Inflammatory macrophage treated with lipopolysaccharide for 4 hours (primary cell): ENCODE measurements at regions not wholly inside any gene's neighbourhood (a gene's known extent, or its start where the extent isn't known, plus 50 kb on each side); places are given as distances from the start of the nearest gene placed in this dataset.
A peak's percentile ranks its signal among the peaks of the same experiment; 100 is the strongest.

Experiments used
- DNase-seq: peaks from one replicate; pipeline ENCODE4 v3.0.0-alpha.2; 2020

DNA sequence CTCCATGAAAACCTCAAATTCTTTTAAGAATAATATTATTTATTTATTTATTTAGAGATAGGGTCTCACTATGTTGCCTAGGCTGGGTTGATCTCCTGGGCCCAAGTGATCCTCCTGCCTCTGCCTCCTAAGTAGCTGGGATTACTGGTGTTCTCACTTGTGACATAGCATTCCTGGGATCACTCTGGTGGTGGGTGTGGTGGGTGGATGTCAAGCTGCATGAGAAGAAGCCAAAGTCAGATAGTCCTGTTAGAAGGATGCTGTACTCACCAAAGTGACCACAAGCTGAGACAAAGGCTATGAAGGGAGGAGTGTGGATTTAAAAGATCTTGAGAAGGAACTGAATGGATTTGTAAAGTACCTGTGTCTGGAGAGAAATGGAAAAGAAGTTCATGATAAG lies 87.9 kb upstream of the SPON1 start:
- DNase-seq = no peak

DNA sequence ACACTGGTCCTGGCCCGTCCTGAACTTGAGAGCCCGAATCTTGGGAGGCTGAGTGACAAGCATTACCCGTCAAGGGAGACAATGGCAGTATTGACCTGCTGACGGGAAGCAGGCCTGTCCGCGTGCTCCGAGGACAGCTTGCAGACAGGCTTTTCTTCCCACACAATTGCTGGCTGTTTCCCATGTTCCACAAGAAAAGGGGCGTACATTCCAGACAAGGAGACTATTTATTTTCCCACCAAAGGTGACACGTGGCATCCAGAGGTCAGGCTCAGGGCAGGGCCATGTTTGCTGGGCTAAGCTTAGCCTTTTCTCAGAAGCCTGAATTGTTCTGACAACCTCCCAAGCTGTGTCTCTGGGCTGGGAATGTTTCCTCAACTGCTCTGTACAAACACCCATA lies 86.9 kb upstream of the SPON1 start:
- DNase-seq = no peak

DNA sequence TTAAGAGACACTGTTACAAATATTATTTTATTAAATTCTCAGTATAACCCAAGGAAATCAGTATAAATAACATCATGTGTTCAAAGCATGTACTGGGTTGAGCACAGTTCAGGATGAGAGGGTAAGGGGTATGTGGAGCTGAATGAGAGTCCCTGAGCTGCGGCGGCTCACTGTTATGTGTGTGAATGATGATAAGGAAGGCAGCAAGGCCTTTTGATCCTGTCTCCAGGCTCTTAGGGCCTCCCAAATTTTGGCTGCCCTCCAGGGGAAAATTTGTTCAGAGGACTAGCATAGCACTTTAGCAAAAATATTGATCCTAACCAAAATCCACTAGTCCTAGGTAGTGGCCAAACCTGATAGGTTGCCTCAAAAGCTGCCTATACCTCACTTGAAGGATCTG lies 86.1 kb upstream of the SPON1 start:
- no peak for DNase-seq

DNA sequence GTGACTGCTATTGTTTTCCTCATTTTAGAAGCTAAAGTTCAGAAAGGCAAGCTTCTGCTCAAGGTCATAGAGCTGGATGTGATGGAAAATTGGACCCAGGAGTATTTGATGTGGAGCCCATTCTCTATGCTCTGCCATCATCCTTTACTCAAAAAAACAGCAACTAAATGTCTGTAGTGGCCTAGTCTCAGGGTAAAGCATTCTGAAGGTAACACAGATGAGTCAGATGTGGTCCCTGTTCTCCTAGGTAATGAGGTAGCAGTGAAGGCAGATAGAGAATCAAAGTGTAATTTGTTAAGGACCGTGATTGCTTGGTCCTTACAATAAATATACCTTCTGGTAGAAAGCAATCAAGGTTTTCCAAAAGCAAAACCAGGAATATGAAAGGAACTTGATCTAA lies 84.4 kb upstream of the SPON1 start:
- DNase-seq = no peak

DNA sequence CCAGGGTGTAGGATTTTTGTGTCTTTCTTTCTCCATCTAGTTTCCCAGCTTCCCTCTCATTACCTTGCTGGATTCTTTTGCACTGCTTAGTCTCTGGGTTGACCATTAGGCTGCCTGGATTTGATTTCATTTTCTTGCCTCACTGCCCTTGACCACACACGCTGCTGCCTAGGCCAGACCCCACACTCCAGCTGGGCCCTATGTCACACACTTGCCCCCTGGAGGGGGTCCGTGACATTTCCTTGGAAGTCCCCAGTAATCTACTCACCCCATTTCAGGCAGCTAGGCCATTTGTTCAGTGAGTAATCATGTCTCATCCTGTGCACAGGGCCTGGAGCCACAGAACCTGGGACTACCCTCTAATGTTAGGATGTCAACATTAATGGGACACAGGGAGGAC lies 81.9 kb upstream of the SPON1 start:
- no peak for DNase-seq

DNA sequence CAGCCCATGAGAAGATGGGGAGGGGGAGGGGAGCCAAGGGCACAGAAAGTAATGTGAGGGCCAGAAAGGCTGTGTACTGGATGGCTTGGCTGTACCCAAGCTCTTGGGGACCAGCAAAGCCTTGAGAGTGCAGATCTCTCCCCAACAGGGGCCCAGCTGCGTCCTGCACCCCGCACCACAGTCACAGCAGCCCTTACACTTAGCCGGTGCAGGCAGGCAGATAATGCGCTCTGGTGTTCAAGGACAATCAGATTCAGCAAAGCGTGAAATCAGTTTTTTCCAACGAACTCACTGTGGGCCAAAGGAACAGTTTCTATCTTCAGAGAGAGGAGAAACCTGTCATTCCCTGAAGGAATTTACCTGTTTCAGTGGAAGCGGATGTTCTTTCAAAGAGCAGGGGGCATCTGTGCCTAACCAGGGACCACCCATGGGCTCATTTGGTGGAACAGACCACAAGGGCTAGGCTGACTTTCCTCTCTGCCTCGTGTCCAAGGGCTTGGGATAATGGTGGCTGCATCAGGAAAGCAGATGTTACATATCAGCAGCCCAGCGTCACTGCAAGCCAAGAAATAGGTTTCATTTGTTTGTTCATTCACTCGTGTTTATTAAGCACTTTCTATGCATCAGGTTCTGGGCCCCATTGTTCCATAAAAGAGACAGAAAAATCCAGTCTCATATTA lies 81.2 kb upstream of the SPON1 start:
- DNase-seq = no peak

DNA sequence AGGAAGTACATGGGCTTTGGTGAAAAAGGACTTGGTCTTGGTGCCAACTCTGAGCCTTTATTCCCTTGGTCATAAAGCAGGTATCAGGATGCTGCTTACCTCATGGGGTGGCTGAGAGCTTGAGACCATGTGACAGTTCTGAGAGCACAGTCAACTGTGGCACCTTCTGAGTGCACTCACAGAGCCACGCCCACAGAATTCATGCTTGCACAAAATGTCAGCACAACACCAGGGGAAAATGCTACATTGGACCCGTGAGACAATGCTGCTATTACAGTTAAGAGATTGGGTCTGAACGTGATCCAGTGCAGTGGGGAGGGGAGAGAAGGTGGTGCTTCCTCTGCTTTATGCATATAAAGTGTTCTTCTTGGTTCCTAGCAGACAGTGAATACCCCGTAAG lies 79.5 kb upstream of the SPON1 start:
- no peak for DNase-seq

DNA sequence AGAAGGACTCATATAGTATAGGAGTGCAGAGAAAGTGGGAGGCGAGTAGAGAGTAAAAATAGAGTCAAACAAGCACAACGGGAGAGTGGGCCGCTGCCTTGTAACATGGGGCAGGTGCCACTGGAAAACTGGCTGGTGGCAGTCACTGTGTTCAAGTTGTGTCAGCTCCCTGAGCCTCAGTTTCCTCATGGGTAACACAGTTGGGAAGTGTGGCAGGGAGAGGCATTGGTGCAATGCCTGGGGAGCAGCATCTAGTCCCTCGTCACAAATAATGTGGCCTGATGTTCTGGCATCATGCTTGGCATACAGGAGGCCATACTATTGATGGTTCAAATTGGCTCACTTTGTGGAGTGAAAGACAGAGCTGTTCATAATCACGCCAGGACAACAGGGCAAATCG lies 78.9 kb upstream of the SPON1 start:
- no peak for DNase-seq

DNA sequence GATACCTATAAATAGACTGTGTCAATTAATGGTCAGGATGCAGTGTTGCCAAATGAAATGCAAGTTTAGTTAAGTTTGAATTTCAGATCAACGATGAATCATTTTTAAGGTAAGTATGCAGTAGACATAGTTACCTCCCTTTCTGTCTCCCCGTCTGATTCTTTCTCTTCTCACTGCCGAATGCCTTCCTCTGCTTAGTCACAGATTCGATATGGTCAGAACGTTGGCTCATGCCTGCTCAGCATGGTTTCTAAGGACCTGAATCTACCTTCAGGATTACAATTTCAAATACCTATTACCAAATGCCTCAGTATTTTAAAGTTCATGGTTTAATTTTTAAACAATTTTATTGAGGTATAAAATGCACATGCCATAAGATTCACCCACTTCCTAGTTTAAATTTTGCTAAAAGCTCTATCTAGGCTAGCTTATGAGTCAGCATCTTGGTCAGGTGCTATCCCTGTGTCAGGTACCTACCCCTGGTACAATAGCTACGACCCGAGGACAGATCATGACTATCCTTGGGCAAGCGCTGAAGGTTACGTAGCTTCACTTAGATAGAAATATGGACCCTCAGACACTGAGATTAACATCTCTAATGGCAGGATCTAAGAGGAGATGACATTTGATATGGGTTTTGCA lies 78.2 kb upstream of the SPON1 start:
- no peak for DNase-seq

DNA sequence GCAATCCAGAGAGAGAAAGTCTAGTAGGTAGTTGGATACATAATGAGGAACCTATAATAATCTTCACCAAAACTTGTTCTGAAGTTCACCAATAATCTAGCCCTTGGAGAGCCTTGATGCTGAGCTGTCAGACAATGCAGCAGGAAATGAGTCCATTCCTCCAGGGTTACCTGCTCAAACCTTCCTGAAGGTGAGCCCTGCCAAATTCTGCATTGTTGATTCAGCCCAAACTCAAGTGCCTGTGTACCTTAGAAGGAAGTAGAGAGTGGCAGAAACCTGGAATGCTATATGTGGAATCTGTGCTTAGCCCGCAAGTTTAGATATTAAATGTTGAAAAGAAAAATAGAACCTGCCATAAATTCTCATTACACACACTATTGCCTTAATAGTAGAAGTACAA lies 77.4 kb upstream of the SPON1 start:
- no peak for DNase-seq

DNA sequence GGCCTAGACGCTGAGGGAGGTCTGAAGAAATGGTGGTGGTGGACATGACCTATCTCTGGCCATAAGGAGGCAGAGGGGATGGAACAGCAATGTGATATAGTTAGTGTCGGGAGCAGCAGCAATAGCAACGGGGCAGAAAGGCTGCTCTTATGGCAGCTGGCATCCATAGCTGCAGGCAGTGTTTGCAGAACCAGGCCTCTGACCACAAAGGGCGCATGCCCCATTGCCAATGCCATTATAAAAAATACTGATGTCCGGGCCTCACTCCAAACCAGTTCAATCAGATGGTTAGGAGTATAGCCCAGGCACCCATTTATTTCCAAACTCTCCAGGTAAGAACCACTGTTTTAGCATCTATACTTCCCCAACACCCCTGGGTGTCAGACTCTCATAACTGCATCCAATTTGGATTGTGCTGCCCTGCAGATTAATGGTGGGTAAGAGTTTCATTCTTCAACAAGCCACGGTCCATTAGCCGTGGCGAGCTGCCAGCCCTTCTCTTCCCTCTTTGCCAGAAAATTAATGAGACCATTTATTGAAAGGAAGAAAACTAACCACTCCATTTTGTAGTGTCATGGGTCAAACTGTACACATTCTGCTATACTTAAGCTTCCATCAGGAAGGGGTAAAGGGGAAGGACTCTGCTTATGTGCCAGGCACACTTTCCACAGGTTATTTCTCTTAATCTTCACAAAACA lies 72.8 kb upstream of the SPON1 start:
- DNase-seq = no peak

DNA sequence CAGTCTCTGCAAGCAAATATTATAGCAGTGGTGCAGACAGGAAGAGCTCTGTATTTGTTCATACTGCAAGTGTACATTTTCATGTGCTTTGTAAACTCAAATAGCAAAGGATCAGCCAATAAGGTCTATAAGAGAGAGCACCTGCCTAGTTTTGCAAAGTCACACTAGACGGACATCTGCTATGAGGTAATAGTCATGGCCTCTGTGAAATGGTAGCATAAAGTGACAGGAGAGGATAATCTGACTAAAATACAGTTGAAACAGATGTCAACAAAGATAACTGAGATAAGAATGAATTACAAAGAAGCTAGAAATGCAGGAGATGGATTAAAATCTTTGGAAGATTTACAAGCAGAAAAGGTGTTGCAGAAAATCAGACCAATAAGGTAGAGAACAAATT lies 70.6 kb upstream of the SPON1 start:
- no peak for DNase-seq

DNA sequence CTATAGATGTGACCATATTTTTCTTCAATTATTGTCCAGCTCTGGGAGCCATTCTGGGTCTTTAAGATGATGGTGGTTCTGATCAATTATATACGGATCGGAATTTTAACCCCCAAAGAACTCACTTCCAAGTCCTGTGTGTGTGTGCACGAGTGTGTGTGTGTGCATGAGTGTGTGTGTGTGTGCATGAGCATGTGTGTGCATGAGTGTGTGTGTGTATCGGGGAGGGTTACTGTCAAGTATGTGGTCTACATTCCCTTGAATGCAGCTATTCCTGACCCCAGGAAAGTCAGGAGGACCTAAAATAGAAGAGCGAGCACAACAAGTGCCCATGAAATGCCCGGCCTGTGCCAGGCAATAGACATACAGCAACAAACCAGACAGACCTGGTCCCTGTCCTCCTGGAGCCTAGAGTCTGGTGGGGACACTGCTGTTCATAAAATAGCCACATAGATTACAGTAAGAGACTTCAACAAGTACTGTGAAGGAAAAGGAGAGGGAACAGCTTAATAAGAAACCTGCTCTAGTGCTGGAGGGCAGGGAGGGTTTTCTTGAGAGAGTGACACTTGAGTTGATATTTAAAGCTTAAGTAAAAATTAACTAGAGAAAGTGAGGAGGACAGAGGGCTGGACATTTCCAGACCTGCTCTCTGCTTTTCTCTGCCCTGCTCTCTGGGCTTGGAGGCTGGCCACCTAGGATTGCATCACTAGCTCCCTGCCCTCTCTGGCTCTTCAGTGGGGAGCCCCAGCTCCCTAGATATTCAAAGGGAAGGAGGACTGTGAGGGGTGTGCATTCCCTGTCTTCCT lies 66.1 kb upstream of the SPON1 start:
- no peak for DNase-seq

DNA sequence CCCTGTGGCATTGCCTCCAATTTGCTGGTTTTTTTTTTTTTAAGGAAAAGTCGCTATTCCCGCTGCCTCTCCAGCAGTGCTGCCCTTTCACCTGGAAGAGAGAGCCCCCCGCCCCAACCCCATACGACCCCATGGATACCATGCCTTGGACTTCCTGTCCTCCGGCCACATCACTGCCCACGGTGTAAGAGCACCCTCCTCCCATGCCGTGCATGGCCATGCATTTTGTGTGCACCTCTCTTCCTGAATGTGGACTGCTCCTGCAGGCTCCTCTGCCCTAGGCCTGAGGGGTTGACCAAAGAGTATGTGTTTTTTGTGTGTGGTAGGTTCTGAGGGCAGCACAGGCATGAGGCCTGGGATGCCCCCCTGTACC lies 65.6 kb upstream of the SPON1 start:
- no peak for DNase-seq

DNA sequence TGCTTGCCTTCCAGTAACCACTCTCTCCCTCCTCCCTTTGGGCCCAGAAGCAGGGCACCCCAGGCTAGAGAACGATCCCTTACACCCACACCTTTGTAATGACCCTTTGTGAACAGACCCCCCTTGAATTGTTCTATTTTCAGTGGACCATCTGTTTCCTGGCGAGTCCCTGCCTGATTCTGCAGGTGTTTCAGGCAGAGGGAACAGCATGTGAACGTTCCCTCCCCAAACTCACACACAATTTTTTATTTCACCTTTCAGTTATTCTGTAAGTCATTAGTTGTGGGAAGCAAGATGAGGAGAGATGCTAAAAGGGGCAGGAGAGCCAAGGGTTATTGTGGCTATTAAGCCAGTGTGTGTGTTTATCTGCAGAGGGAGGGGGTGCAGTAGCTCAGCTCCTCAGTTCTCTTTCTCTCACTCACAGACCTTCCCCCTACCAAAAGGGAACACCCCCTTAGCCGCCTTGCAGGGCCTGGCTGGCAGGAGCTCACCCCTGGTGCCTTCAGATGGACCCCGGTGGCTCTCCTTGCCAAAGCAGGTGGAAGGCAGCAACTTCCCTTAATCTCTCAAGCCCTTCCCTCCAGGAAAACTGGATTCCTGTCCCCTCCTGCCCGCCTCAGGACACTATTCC lies 64.8 kb upstream of the SPON1 start:
- no peak for DNase-seq

DNA sequence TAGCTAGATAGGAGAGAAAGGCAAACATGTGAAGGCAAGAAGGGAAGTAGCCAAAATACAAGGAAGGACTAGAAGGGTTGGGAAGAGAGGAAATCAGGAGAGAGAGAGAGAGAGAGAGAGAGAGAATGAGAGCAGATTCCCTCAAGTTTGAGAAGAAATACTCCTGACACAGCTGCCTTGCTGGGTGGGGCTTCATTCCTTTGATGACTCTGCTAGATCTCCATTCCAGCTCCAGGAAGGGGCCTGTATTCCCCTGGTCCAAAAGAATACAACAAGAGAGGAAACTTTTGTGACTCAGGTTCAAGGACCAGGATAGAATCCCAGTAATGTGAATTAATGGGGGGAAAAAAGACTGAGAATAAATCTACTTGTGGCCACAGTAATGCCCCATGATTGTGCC lies 62.9 kb upstream of the SPON1 start:
- DNase-seq = no peak

DNA sequence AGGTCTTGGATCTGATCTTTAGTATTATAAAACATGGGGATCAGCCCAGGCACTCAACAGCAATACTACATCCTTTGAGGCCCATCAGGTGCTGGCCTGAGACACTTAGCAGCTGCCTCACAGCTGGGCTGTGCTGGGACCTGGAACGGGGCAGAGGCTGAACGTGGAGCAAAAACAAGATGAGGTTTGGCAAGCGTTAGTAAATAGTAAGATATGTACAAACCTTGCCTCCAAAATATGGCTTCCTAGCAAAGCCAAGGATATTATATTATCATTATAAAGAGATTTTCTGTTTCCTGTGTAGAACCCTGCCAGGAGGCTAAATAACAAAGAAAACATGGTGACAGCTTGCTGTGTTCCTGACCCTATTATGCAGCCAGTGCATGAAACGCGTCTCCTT lies 60.0 kb upstream of the SPON1 start:
- DNase-seq = no peak

DNA sequence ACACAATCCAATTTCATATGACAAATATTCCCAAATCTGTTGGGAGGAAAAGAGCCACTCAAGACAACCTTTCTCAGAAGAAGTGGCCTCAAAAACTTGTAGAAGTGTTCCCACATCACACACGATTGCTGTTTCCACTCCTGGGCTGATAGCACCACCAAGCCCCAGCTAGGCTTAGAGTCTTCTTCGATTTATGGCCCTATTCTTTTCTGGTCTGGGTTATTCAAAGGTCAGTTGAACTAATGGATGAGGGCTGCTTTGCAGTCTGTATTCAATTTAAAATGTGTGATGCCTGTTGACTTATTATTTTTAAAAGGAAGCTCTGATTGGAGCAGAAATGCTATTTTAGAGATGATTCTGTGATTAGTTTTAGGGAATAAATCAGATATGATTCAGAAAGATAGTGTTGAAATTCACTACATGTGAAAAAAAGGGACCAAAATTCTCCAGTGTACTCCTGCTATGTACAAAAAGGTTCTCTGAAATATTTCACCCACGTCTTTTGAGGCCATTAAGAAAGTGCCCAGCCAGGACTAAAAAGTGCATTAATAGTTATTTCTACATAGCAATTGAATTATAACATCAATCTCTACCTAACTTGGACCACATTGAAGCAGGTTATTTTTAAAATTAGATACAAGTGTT lies 57.3 kb upstream of the SPON1 start:
- DNase-seq = no peak

DNA sequence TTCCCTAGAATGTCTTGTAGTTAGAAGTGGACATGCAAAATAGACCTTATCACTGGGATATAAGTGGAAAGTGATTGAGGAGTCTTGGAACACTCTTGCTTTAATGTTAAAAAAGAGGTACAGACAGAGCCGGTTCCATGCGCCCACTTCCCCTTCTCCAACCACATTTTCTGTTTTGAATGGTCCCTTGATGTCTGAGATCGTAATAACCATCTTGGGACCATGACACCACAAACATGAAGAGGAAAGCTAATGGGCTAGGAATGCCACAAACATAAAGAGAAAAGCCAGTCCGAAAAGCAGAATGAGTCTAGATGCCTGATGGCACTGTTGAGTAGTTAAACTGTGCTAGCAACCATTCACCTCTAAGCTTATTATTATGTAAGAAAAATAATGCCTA lies 54.8 kb upstream of the SPON1 start:
- peak; percentile 18 for DNase-seq

DNA sequence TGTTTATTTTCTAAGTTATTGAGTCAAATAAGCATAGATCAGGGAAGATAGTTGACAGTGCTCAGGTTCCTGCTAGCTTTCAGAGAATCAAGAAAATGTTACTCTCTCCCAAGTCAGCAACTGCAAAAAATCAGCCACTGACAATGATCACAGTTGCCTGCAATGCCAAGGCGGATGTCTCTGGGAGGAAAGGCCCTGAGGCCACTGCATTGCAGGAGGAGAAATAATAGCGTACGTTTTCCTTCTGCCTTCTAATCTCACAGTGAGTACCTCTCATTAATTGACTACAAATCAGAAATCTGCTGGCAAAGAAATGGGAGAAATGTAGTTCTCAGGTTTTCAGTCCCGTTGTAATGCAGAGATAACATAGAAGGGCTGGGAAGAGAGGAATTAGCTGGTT lies 54.0 kb upstream of the SPON1 start:
- DNase-seq = no peak
